ENCODE measurements at regions not wholly inside any gene's neighbourhood (a gene's known extent, or its start where the extent isn't known, plus 50 kb on each side); places are given as distances from the start of the nearest gene placed in this dataset.

- peak; percentile 68 for FAIRE-seq
- ChIA-PET POLR2A (no interaction called here), CTCF (no interaction called here)
- Histone ChIP-seq H3K9me3 (no peaks in the 10 kb centered on the region), H3K27ac (0 out of 6 replicates have a peak overlapping the region, but pooled peaks of 1 of the 2 experiments have one; percentile 6), H3K4me1 (peaks cover 5% of the 10 kb centered on the region; the same call in 2 of the 3 replicates), H3K4me2 (peak overlapping the region; percentile 11; the same call in 1 of the 3 replicates), H3K4me3 (no peak overlapping the region)
- peak; percentile 78 to 80 for ATAC-seq
- 41% methylated on average over 6 of the region's 6 CpGs for whole genome bisulfite sequencing (ENCODE audit: missing lambda C conversion rate)
- peak; percentile 56 to 72 for DNase-seq (ENCODE audit: low read depth in 1 of 2, low spot score in 1 of 2)
- TF ChIP-seq NFE2L2 (conservative IDR thresholded peaks at IDR 0.05; ENCODE audit: low read length) (peak; percentile 29; the same call in 1 of the 2 replicates), ZFP36 (IDR thresholded peaks at IDR 0.05; ENCODE audit: borderline replicate concordance, partially characterized antibody) (no peak), FOSL2 (IDR thresholded peaks at IDR 0.05) (no peak), FOSL2 (CRISPR knock-in tag; IDR thresholded peaks at IDR 0.05) (peak; percentile 34; the same call in 1 of the 2 replicates), MAFK (IDR thresholded peaks at IDR 0.05; ENCODE audit: partially characterized antibody) (peak; percentile 50), TP53 (CRISPR knock-in tag; IDR thresholded peaks at IDR 0.05) (no peak), CEBPB (IDR thresholded peaks at IDR 0.05) (no peak), EP300 (IDR thresholded peaks at IDR 0.05) (no peak), PBX3 (IDR thresholded peaks at IDR 0.05) (no peak)
These were observed 244.2 kb downstream of the TLE3 start for GRCh38 chr15:69853544-69853951.

- 76% methylated on average over 4 of the region's 4 CpGs for WGBS (ENCODE audit: missing lambda C conversion rate)
- ATAC-seq: no peak
- POLR2A ChIA-PET: no interaction called here
These were observed 243.7 kb downstream of the TLE3 start for GRCh38 chr15:69854001-69854400.

GRCh38 chr15:69854521-69855181 is 243.1 kb downstream of the TLE3 start:
- no peak overlapping the region for H3K27ac ChIP-seq
- ChIA-PET POLR2A (no interaction called here), CTCF (no interaction called here)
- H3K4me1 ChIP-seq: peaks cover 5% of the 10 kb centered on the region; the same call in 2 of the 3 replicates
- no peak for FAIRE-seq
- H3K9me3 ChIP-seq: no peaks in the 10 kb centered on the region
- TF ChIP-seq CBX2 (IDR thresholded peaks at IDR 0.05; ENCODE audit: borderline replicate concordance, low read depth) (no peak), HDAC2 (IDR thresholded peaks at IDR 0.05) (no peak), EHF (CRISPR knock-in tag; IDR thresholded peaks at IDR 0.05) (no peak), TP53 (CRISPR knock-in tag; IDR thresholded peaks at IDR 0.05) (no peak), HOXB5 (CRISPR knock-in tag; IDR thresholded peaks at IDR 0.05) (no peak), ESRRA (IDR thresholded peaks at IDR 0.05; ENCODE audit: borderline replicate concordance, low read length) (no peak)
- no peak for ATAC-seq
- H3K4me2 ChIP-seq: no peak overlapping the region
- H3K4me3 ChIP-seq: no peak overlapping the region
- peak in 1 of 2 experiments; percentile 9 for DNase-seq (ENCODE audit: low read depth in 1 of 2, low spot score in 1 of 2)
- 80% methylated on average over 11 of the region's 11 CpGs for WGBS (ENCODE audit: missing lambda C conversion rate)

More at GRCh38 chr15:69854001-69854400, 243.7 kb downstream of the TLE3 start:
- CTCF ChIA-PET: no interaction called here
- H3K4me2 ChIP-seq: peak overlapping the region; percentile 11; the same call in 1 of the 3 replicates
- DNase-seq (ENCODE audit: low read depth in 1 of 2, low spot score in 1 of 2) (no peak), FAIRE-seq (no peak)
- TF ChIP-seq USF2 (IDR thresholded peaks at IDR 0.05) (no peak), HOXA7 (CRISPR knock-in tag; IDR thresholded peaks at IDR 0.05) (no peak), NFE2L2 (conservative IDR thresholded peaks at IDR 0.05; ENCODE audit: low read length) (no peak), PHF8 (IDR thresholded peaks at IDR 0.05; ENCODE audit: borderline replicate concordance, low read depth) (no peak), ESRRA (IDR thresholded peaks at IDR 0.05; ENCODE audit: borderline replicate concordance, low read length) (no peak), KDM5A (IDR thresholded peaks at IDR 0.05) (no peak), E2F6 (IDR thresholded peaks at IDR 0.05; ENCODE audit: borderline replicate concordance, low read depth) (no peak), MAX (IDR thresholded peaks at IDR 0.05) (no peak)
- no peak overlapping the region for H3K4me3 ChIP-seq
- peaks cover 5% of the 10 kb centered on the region; the same call in 2 of the 3 replicates for H3K4me1 ChIP-seq
- no peak overlapping the region for H3K27ac ChIP-seq
- H3K9me3 ChIP-seq: no peaks in the 10 kb centered on the region
